GM21526 (cell line): ENCODE measurements at regions not wholly inside any gene's neighbourhood (a gene's known extent, or its start where the extent isn't known, plus 50 kb on each side); places are given as distances from the start of the nearest gene placed in this dataset.
A peak's percentile ranks its signal among the peaks of the same experiment; 100 is the strongest.
"Not testable (repeated sequence)": the region's sequence is repeated elsewhere in the genome, so short reads cannot be mapped to it uniquely, and the experiment has no call there.

Experiments used
- ATAC-seq: cut with Tn5 transposase; IDR thresholded peaks from one replicate; pipeline ENCODE4 v1.9.1; 2021; ENCODE audit warnings: moderate library complexity; ENCODE audit not compliant: unreplicated experiment, low FRiP score

DNA sequence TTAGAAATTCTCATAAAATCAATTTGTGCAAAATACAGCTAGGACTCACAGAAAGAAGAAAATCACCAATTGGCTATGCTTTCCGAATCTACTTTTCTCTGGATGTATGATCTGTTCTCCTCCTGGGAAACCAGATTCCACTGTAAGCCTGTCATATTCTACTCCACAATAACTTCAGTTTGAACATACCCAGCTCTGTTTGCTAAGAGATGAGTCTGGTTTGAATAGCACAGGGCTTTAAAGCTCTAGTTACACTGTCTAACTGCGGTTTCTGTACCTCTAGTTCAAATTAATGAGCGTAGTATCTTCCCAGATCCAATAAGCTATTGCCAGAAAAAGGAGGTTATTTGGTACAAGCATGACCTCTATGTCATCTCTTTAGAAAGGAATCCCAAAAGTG is 270.1 kb downstream of the DAD1 start:
- no peak for ATAC-seq

DNA sequence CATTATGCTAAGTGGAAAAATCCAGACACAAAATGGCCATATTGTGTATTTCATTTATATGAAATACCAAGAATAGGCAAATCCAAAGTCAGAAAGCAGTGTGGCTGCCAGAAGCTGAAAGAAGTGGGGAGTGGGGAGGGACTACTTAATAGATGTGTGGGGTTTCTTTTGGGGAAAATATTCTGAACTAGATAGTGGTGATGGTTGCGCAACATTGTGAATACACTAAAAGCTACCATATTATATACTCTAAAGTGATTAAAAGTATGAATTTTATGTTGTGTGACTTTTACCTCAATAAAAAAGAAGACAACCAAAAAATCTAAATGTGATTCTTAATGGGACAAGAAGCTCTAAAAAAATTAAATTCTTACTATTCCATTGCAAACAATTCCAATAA is 272.6 kb downstream of the DAD1 start:
- ATAC-seq: no peak

DNA sequence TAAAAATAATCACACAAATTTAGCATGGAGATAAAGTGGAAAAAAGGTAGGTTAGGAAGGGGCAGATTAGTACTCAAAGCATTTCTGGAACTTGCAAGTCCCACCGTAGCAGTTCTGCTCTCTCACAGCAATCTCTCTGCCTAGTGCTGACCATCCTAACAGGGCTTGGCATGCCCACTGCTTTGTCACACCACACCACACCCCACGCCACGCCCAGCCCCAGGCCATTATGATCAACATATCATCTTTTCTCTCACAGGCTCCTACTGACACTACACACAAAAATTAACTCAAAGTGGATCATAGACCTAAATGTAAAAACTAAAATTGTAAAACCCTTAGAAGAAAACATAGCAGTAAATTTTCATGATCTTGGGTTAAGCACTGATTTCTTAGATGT is 273.7 kb downstream of the DAD1 start:
- ATAC-seq: no peak

DNA sequence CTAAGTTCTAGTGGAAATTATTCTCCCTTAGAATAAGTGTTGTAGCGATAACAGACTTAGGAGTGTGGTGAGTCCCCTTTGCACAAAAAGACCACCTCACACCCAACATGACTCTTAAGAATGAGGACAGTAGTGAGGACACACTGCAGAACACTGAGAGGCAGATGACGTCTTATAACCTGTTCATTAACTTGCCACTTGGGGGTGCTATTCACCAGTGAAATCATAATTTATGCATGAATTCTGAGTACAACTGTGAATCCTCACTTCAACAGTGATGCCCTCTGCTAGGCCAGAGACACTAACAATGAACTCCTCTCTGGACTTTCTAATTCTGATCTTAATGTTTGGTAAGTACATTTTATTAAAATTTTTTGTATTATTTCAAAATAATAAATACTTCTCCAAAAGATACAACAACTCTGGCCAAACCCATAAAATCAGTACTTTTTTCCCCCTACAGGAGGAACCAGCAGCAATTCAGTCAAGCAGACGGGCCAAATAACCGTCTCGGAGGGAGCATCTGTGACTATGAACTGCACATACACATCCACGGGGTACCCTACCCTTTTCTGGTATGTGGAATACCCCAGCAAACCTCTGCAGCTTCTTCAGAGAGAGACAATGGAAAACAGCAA is 274.7 kb downstream of the DAD1 start:
- peak; percentile 65 for ATAC-seq

DNA sequence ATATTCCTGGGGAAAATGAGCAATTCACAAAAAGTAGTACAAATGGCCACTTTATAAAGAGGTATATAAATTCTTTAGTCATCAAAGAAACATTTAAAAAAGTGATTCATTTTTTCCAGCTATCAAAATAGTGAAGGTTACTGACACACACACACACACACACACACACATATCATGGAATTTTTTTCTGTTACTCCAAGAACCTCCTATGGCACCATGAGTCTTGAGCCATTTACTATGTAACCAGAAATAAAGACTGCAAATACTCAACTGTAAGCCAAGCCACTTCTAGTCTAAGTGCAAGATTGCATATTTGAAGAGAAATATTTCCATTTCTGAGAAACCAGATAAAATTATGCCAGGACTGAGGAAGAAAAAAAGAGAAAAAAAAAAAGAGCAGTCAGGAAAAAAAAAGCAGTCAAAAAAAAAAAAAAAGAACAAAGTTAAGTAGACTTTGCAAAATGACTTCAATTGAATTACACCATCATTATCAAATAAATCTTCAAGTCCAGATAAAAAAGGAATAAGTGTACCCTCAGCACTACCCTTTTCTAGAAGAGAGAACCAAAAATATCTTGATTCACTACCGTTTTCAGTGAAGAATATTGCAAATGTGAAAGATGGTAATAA is 275.7 kb downstream of the DAD1 start:
- no peak for ATAC-seq

DNA sequence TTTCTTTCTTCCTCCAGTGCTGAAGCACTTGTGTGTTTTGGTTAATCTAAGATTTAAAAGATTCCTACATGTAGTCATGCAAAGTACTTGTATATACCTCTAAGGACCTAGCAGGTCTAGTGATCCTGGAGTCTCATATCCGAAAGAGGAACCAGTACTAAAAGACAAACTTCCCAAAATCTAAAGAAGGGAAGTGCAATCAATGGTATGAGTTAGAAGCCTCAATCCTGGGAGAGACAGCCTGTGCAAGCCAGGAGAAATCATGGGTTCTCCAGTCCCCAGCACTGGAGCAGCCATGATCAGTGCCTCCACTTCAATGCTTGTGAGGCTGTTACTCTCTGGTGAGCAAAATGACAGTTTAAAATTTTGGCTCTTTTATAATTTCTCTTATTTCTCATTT is 277.4 kb downstream of the DAD1 start:
- no peak for ATAC-seq

DNA sequence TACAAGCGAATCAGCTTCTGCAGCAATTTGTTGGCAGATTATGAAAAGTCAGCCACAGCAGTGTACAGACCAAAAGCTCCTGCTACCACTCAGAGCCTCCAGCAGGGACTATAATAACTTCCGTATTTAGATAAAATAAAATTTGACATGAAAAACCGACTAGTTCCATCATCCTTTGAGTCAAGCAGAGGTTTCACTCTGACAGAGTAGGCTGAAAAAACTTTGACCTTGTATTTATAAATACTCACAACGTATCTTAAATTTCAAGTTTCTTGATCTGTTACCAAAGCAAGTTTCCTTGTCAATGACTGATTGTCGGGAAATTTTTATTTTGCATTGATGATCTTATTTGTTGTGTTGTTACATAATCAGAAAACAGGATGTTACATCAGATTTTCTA is 283.4 kb downstream of the DAD1 start:
- no peak for ATAC-seq

DNA sequence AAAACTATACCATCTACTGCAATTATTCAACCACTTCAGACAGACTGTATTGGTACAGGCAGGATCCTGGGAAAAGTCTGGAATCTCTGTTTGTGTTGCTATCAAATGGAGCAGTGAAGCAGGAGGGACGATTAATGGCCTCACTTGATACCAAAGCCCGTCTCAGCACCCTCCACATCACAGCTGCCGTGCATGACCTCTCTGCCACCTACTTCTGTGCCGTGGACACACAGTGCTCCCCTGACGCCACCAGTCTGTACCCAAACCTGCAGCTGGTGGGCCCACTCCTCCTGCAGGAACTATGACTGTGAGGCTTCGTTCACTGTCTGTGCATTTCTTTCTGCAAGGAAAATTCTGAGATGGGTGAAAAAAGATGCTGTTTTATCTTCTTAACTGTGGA is 284.7 kb downstream of the DAD1 start:
- no peak for ATAC-seq

DNA sequence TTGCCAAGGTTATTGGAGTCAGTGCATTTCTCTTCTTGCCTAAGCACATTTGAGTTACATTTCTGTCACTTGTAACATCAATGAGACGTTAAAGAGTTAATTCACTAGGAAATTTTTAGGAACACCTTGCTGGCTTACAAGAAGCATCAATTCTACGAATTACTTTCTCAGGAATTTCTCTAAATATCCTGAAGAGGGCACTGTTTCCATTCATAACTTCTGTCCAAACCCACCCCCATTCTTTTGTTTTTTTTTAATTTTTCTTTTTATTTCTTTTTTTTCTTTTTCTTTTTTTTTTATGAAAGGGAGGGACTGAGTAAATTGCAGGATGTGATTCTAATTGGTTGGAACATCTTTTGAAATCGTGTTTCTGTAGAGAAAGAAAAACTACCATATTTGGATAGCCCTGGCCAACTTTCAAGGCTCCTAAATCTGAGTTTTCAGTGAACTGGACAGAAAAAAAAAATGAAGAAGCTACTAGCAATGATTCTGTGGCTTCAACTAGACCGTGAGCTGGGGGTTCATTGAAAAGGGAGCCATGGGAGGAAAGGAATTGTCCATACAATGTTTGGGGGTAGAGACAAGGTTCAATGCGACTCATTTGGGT is 285.3 kb downstream of the DAD1 start:
- no peak for ATAC-seq

DNA sequence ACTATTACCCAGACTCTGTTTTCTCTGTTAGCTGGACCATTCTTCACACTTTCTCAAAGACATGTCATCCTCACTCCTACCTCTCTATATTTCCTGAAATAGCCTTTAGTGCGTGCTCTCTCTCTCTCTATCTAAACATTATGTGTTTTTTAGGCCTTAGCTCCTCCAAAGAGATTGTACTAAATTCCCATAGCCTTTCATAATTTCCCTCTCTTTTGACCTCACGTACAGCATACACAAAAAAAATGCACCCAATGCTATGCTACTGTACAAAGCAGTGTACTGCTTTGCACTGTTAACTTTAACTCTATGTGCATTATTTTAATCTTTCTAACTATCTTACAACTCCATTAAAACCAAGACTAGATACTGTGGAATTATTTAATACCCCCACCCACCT is 288.4 kb downstream of the DAD1 start:
- no peak for ATAC-seq

DNA sequence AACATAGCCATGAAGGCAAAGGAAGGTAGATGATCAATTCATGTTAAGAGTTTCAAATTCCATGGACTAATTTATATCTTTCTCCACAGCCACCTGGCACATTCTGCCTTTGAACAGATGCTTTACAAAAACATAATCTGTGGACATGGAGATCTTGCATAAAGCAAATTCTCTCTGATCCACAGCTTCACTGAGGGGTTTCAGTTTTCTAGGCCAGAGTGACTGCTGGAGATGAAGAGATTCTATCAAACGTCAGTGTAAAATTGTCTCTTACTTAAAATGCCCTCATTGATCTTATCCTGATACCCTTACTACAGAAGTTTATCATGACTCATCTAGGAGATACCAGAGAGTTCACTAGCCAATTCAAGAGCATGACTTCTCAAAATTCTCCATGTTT is 291.6 kb downstream of the DAD1 start:
- no peak for ATAC-seq

DNA sequence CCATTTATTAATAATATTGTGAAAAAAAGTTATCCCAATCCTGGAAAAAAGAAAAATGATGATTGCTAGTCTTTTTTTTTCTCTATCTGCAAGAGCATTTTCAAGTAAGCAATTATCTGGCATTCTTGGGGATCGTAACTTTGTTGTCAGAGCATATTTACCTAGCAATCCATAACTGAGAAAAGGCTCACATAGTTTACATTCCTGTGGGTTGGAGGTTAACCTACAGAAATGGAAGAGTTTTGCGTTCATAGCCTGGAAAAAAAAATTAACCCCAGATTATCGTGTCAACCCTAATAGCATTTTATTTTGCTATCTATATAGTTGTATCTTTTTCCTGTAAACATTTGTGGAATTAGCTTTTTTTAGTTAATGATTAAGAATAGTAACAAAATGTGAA is 292.3 kb downstream of the DAD1 start:
- no peak for ATAC-seq

DNA sequence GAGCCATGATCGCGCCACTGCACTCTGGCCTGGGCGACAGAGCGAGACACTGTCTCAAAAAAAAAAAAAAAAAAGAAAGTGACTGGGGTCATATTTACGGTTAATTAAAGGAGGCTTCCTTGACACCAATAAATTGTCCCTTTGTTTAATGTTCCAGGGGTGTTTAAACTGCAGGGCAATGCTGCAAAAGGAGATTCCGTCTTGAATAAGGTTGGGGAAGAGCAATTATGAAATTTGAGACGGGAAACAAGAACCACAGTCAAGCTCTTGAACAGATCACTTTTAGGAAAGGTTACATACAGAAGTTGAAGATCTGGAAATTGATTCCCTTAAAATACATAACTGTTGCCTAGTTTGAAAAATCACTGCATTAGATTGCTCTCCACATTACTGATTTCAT is 292.9 kb downstream of the DAD1 start:
- no peak for ATAC-seq

DNA sequence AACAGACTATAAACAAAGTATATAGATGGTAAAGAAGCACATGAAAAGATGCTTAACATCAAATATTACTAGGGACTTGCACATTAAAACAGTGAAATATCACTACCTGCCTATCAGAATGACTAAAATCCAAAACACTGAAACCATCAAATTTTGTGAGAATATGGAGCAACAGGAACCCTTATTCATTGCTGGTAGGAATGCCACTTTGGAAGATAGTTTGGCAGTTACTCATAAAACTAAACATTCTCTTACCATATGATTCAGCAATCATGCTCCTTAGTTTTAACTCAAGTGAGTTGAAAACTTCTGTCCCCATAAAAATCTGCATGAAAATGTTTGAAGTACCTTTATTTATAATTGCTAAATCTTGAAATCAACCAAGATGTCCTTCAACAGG is 297.6 kb downstream of the DAD1 start:
- ATAC-seq: no peak

DNA sequence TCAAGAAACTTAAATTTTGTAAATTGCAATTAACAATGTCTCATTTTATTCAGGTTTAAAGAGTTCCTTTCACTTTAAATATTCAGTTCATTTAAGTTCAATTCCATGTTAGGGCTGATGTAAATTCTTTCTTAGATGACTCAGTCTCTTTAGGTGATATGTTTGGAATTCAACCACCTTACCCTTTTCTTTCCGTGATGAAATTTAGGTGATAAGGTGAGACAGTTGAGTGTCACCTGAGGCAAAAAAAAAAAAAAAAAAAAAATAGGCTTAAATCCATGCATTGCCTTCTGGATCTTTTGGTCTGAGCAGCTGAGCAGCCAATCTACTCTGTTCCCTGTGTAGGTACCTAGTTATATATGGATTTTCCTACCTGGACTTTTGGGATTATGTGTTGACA is 299.5 kb downstream of the DAD1 start:
- no peak for ATAC-seq

DNA sequence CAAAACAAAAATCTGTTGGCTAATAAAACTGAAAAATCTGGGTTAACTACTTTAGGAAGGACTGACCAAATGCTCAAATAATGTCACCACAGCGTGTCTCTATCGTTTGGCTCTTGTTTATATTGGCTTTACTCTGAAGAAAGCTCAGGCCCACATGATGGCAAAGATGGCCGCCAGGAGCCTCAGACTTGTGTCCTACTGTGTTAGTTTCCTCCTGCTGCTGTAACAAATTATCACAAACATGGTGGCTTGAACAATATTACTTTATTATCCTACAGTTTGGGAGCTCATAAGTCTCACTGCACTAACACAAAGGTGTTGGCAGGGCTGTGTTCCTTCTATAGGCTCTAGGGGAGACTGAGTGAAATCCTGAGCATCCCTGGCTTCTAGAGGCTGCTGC is 303.0 kb downstream of the DAD1 start:
- no peak for ATAC-seq

DNA sequence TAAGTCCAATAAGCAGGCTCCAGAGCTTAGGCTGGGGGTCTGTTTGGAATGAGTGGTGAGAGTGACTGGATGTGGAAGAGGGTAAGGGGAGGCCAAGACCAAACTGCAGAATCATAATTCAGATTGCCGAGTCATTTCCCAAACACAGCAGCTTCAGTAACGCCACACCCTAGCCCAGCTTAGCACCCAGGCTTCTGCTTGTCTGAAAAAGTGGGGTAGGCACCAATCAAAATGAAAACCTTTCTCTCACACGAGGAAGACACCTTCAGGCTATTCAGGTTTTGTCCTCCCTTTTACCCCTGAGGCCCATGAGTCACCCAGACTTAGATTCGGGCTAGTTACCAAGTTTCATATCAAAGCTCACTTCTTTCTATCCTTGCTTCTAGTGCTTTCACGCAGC is 306.1 kb downstream of the DAD1 start:
- ATAC-seq: no peak

DNA sequence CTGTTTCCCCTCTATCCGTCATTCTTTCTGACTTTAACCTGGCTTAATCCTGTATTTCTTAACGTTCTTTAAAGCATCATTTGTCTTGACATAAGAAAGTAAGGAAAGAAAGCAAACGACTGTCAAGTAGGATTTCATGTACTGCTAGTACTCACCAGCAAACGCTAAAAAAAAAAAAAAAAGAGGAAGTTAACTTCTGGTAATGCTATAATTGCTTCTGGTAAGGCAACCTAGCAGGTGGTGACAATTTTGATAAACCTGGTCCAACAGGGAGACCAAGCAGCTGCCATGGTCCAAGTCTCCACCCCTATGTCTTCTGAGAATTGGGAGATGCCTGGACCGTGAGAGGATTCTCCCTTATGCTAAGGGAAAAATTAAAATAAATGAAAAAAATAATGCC is 306.6 kb downstream of the DAD1 start:
- no peak for ATAC-seq

DNA sequence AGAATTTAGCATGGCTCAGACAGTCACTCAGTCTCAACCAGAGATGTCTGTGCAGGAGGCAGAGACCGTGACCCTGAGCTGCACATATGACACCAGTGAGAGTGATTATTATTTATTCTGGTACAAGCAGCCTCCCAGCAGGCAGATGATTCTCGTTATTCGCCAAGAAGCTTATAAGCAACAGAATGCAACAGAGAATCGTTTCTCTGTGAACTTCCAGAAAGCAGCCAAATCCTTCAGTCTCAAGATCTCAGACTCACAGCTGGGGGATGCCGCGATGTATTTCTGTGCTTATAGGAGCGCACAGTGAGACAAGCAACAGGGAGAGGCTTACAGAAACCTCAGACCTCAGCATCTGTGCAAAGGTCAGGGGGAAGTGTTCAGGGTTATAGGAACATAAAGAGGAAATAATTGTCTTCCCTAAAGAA is 307.6 kb downstream of the DAD1 start:
- not testable (repeated sequence) for ATAC-seq

DNA sequence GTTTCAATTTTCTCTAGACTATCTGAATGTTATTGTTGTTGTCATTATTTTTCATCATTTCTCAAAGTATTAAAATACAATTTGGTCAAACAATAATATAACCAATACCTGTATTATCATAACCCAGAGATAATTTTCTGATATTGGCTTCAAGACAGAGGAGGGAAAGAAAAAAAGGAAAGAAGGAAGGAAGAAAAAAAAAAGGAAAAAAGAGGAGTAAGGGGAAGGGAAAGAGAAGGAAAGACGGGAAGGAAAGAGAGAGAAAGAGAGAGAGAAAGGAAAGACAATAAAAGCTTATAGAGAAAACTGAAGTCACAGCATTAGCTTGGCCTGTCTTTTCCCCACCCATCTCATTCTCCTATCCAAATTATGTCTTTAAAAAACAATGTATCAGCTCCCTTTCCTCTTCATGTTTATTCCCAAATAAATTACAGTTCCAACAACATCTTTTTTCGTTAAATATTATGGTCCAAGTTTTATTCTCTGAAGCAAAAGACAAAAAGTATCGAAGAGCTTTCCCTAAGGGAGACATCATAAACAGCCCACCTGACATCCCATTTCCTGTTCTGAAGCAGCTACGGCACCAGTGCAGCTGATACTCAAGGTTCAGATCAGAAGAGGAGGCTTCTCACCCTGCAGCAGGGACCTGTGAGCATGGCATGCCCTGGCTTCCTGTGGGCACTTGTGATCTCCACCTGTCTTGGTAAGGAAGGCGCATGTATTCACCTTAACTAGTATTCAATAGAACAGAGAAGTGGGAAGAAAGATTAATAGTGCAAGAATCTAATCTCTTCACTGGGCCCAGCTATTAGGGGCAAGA is 308.3 kb downstream of the DAD1 start:
- no peak for ATAC-seq
